Naive thymus-derived CD4-positive, alpha-beta T cell (primary cell): ENCODE measurements at regions not wholly inside any gene's neighbourhood (a gene's known extent, or its start where the extent isn't known, plus 50 kb on each side); places are given as distances from the start of the nearest gene placed in this dataset.
"Not testable (repeated sequence)": the region's sequence is repeated elsewhere in the genome, so short reads cannot be mapped to it uniquely, and the experiment has no call there.

ENCODE experiments used
- ATAC-seq: fragments of 150-1000 bp; cut with Tn5 transposase; 2 replicates; pipeline ENCODE4 v1.10.0; 2021; ENCODE audit warnings: mild to moderate bottlenecking, moderate library complexity
- CTCF ChIA-PET: fragments of 350-600 bp; sonication (Branson Sonifier 250); formaldehyde crosslinking; loops from one replicate; lab custom pipeline; 2021; ENCODE audit warnings: antibody characterized with exemption; lab: Charles Lee
- POLR2A ChIA-PET: fragments of 350-600 bp; sonication (Branson Sonifier 250); formaldehyde crosslinking; loops from one replicate; lab custom pipeline; 2021; ENCODE audit warnings: antibody characterized with exemption, inconsistent platforms; lab: Charles Lee
- DNase-seq, 9 donors: peaks; one replicate each; pipeline versions ENCODE4 v3.0.0 to v3.0.0-alpha.2; 2020 to 2022; ENCODE audit warnings: mixed read lengths in 1 of 9
- H3K27ac ChIP-seq: one replicate; pipeline ENCODE4 v1.7.0; 2013; ENCODE audit warnings: mild to moderate bottlenecking, low read depth, low read length, moderate library complexity
- H3K27me3 ChIP-seq, 2 donors: one replicate each; pipeline ENCODE4 v1.7.0; 2013; ENCODE audit warnings: low read length in 2 of 2, mild to moderate bottlenecking in 2 of 2, moderate library complexity in 2 of 2; ENCODE audit not compliant: control insufficient read depth in 2 of 2, insufficient read depth in 2 of 2
- H3K36me3 ChIP-seq, 3 experiments: 1 replicate in 2 of 3; 2 replicates in 1 of 3; pipeline ENCODE4 v1.7.0; 2013; ENCODE audit warnings: low read length in 3 of 3, mild to moderate bottlenecking in 3 of 3, moderate library complexity in 1 of 3; ENCODE audit not compliant: insufficient read depth in 3 of 3, control insufficient read depth in 2 of 3
- H3K4me1 ChIP-seq, 2 donors: one replicate each; pipeline ENCODE4 v1.7.0; 2013; ENCODE audit warnings: low read length in 2 of 2, mild to moderate bottlenecking in 2 of 2, moderate library complexity in 1 of 2; ENCODE audit not compliant: control insufficient read depth in 2 of 2, insufficient read depth in 2 of 2
- H3K4me3 ChIP-seq: 2 replicates; pipeline ENCODE4 v1.7.0; 2013; ENCODE audit warnings: mild to moderate bottlenecking, low read length
- H3K9me3 ChIP-seq, 3 experiments: 1 replicate in 2 of 3; 2 replicates in 1 of 3; pipeline ENCODE4 v1.7.0; 2013; ENCODE audit warnings: low read length in 3 of 3; ENCODE audit not compliant: control insufficient read depth in 2 of 3
- H3K27ac Mint-ChIP-seq, 9 donors: one replicate each; pipeline ENCODE4 v1.8.0; 2020 to 2022; ENCODE audit warnings: mixed read lengths in 9 of 9, mild to moderate bottlenecking in 8 of 9, moderate library complexity in 5 of 9, inconsistent platforms in 2 of 9
- H3K27me3 Mint-ChIP-seq, 5 donors: one replicate each; pipeline ENCODE4 v1.8.0; 2021 to 2022; ENCODE audit warnings: mixed read lengths in 5 of 5, mild to moderate bottlenecking in 1 of 5
- H3K36me3 Mint-ChIP-seq, 5 donors: one replicate each; pipeline ENCODE4 v1.8.0; 2020 to 2022; ENCODE audit warnings: mixed read lengths in 5 of 5, mild to moderate bottlenecking in 3 of 5, inconsistent platforms in 1 of 5
- H3K4me1 Mint-ChIP-seq, 7 donors: one replicate each; pipeline ENCODE4 v1.8.0; 2020 to 2022; ENCODE audit warnings: mixed read lengths in 7 of 7, mild to moderate bottlenecking in 3 of 7, inconsistent platforms in 1 of 7
- H3K4me3 Mint-ChIP-seq, 10 donors: one replicate each; pipeline ENCODE4 v1.8.0; 2020 to 2022; ENCODE audit warnings: mild to moderate bottlenecking in 10 of 10, mixed read lengths in 10 of 10, moderate library complexity in 6 of 10, inconsistent platforms in 2 of 10
- H3K9me3 Mint-ChIP-seq, 11 donors: one replicate each; pipeline ENCODE4 v1.8.0; 2020 to 2022; ENCODE audit warnings: mixed read lengths in 11 of 11, mild to moderate bottlenecking in 4 of 11, inconsistent platforms in 1 of 11, moderate library complexity in 1 of 11
- intact Hi-C, 2 donors: fragments of 100-400 bp; cut with micrococcal nuclease; formaldehyde crosslinking; loops; one replicate each; pipeline ENCODE4 v1.15.1; 2023

GRCh38 chr16:87034317-87034716 is 282.9 kb downstream of the C16orf95 start:
- no peak for ATAC-seq

GRCh38 chr16:87035053-87035452 is 282.1 kb downstream of the C16orf95 start:
- Mint-ChIP-seq H3K4me3 (no peak overlapping the region), H3K36me3 (peaks cover 0 to 5% (median 3%) of the 10 kb centered on the region in 5 donors), H3K27ac (no peak overlapping the region), H3K27me3 (peaks cover 0 to 28% (median 4%) of the 10 kb centered on the region in 5 donors), H3K4me1 (peaks cover 0 to 5% (median 0%) of the 10 kb centered on the region in 7 donors), H3K9me3 (peaks cover 0 to 11% (median 0%) of the 10 kb centered on the region in 11 donors)
- CTCF ChIA-PET, result no interaction called here
- POLR2A ChIA-PET, result no interaction called here
- intact Hi-C loops, result no loop called here
- Histone ChIP-seq H3K9me3 (no peaks in the 10 kb centered on the region), H3K36me3 (no peaks in the 10 kb centered on the region), H3K27me3 (no peaks in the 10 kb centered on the region), H3K4me3 (no peak overlapping the region), H3K4me1 (no peaks in the 10 kb centered on the region), H3K27ac (no peak overlapping the region)
- ATAC-seq, result no peak
- no peak for DNase-seq

More at GRCh38 chr16:87034317-87034716, 282.9 kb downstream of the C16orf95 start:
- no peak overlapping the region for H3K4me3 ChIP-seq
- intact Hi-C loops, result no loop called here
- Mint-ChIP-seq H3K4me3 (no peak overlapping the region), H3K9me3 (peaks cover 0 to 18% (median 5%) of the 10 kb centered on the region in 11 donors), H3K27me3 (peaks cover 0 to 28% (median 4%) of the 10 kb centered on the region in 5 donors), H3K4me1 (peaks cover 0 to 5% (median 0%) of the 10 kb centered on the region in 7 donors), H3K27ac (no peak overlapping the region), H3K36me3 (peaks cover 0 to 5% (median 3%) of the 10 kb centered on the region in 5 donors)
- no peak overlapping the region for H3K27ac ChIP-seq
- H3K9me3 ChIP-seq, result no peaks in the 10 kb centered on the region
- ChIA-PET CTCF (no interaction called here), POLR2A (no interaction called here)
- no peak for DNase-seq
- no peaks in the 10 kb centered on the region for H3K27me3 ChIP-seq
- H3K4me1 ChIP-seq, result no peaks in the 10 kb centered on the region
- H3K36me3 ChIP-seq, result no peaks in the 10 kb centered on the region

- H3K27ac Mint-ChIP-seq, result no peak overlapping the region
- ChIA-PET CTCF (no interaction called here), POLR2A (no interaction called here)
- H3K27me3 Mint-ChIP-seq, result peaks cover 0 to 28% (median 4%) of the 10 kb centered on the region in 5 donors
- peaks cover 0 to 5% (median 0%) of the 10 kb centered on the region in 11 donors for H3K9me3 Mint-ChIP-seq
- Histone ChIP-seq H3K4me1 (no peaks in the 10 kb centered on the region), H3K27ac (no peak overlapping the region), H3K4me3 (no peak overlapping the region), H3K27me3 (no peaks in the 10 kb centered on the region), H3K9me3 (no peaks in the 10 kb centered on the region), H3K36me3 (no peaks in the 10 kb centered on the region)
- H3K36me3 Mint-ChIP-seq, result peaks cover 0 to 4% (median 3%) of the 10 kb centered on the region in 5 donors
- no peak for DNase-seq
- ATAC-seq, result no peak
- intact Hi-C loops, result no loop called here
- H3K4me3 Mint-ChIP-seq, result no peak overlapping the region
- peaks cover 0 to 5% (median 0%) of the 10 kb centered on the region in 7 donors for H3K4me1 Mint-ChIP-seq
Measured at GRCh38 chr16:87037012-87037411, 280.2 kb downstream of the C16orf95 start.

GRCh38 chr16:87038528-87038927 is 278.7 kb downstream of the C16orf95 start:
- H3K4me1 Mint-ChIP-seq, POLR2A ChIA-PET, H3K9me3 ChIP-seq, ATAC-seq, intact Hi-C loops, H3K9me3 Mint-ChIP-seq, H3K36me3 Mint-ChIP-seq, H3K4me1 ChIP-seq, H3K4me3 Mint-ChIP-seq, H3K27me3 ChIP-seq, H3K27ac ChIP-seq, H3K36me3 ChIP-seq, H3K4me3 ChIP-seq, CTCF ChIA-PET, DNase-seq: not testable (repeated sequence)
- Mint-ChIP-seq H3K27me3 (peaks cover 0 to 17% (median 4%) of the 10 kb centered on the region in 5 donors), H3K27ac (peak overlapping the region in 1 of 9 donors; percentile 21)

GRCh38 chr16:87040169-87041117 is 276.7 kb downstream of the C16orf95 start:
- Histone ChIP-seq H3K4me1 (no peaks in the 10 kb centered on the region), H3K36me3 (no peaks in the 10 kb centered on the region), H3K4me3 (no peak overlapping the region), H3K27me3 (no peaks in the 10 kb centered on the region), H3K27ac (no peak overlapping the region), H3K9me3 (no peaks in the 10 kb centered on the region)
- Mint-ChIP-seq H3K27ac (no peak overlapping the region), H3K27me3 (peaks cover 0 to 16% (median 6%) of the 10 kb centered on the region in 5 donors), H3K9me3 (no peaks in the 10 kb centered on the region), H3K4me3 (no peak overlapping the region), H3K36me3 (no peaks in the 10 kb centered on the region), H3K4me1 (peaks cover 0 to 6% (median 0%) of the 10 kb centered on the region in 7 donors)
- POLR2A ChIA-PET, result no interaction called here
- ATAC-seq (no peak), DNase-seq (no peak)
- intact Hi-C loops, result no loop called here
- CTCF ChIA-PET, result no interaction called here

- ChIA-PET POLR2A (no interaction called here), CTCF (no interaction called here)
- Histone ChIP-seq H3K27ac (no peak overlapping the region), H3K27me3 (no peaks in the 10 kb centered on the region), H3K36me3 (no peaks in the 10 kb centered on the region), H3K4me3 (no peak overlapping the region), H3K4me1 (no peaks in the 10 kb centered on the region), H3K9me3 (no peaks in the 10 kb centered on the region)
- Mint-ChIP-seq H3K9me3 (no peaks in the 10 kb centered on the region), H3K27ac (no peak overlapping the region), H3K36me3 (no peaks in the 10 kb centered on the region), H3K4me1 (peaks cover 0 to 6% (median 0%) of the 10 kb centered on the region in 7 donors), H3K27me3 (peaks cover 0 to 16% (median 5%) of the 10 kb centered on the region in 5 donors), H3K4me3 (no peak overlapping the region)
- DNase-seq (no peak), ATAC-seq (no peak)
- intact Hi-C loops, result no loop called here
Measured at GRCh38 chr16:87041286-87041685, 275.9 kb downstream of the C16orf95 start.
